ENCODE measurements at regions not wholly inside any gene's neighbourhood (a gene's known extent, or its start where the extent isn't known, plus 50 kb on each side); places are given as distances from the start of the nearest gene placed in this dataset.

DNA sequence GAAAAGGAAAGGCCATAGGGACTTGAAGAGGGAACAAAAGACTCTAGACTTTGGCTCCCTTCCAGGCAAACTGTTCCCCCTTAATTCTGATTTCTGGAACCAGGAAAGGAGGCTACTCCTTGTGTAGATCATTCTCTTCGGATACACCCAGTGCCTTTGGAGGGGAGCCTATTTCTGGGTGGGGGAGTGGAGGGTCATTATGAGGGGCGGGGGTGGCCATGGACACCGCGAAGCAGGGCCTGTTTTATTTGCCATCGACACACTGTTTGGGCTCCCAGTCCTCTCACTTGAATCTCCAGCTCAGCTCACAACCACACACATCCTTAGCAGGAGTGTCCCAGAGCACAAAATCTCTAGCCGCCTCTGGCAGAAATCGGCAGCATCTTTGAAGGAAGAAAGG is 132.3 kb downstream of the PXDC1 start:
- no peak overlapping the region for H3K4me3 ChIP-seq (ENCODE audit: low read length)
- H3K36me3 ChIP-seq (replicated peaks; ENCODE audit: insufficient read depth, low read length), result no peaks in the 10 kb centered on the region
- H3K4me1 ChIP-seq (ENCODE audit: low read length), result no peaks in the 10 kb centered on the region
- no peaks in the 10 kb centered on the region for H3K9me2 ChIP-seq (replicated peaks; ENCODE audit: insufficient read depth, low read length)
- no peak for TF ChIP-seq EZH2 (optimal IDR thresholded peaks at IDR 0.05; ENCODE audit: low read depth, low read length)
- TF ChIP-seq, protein P1, sequence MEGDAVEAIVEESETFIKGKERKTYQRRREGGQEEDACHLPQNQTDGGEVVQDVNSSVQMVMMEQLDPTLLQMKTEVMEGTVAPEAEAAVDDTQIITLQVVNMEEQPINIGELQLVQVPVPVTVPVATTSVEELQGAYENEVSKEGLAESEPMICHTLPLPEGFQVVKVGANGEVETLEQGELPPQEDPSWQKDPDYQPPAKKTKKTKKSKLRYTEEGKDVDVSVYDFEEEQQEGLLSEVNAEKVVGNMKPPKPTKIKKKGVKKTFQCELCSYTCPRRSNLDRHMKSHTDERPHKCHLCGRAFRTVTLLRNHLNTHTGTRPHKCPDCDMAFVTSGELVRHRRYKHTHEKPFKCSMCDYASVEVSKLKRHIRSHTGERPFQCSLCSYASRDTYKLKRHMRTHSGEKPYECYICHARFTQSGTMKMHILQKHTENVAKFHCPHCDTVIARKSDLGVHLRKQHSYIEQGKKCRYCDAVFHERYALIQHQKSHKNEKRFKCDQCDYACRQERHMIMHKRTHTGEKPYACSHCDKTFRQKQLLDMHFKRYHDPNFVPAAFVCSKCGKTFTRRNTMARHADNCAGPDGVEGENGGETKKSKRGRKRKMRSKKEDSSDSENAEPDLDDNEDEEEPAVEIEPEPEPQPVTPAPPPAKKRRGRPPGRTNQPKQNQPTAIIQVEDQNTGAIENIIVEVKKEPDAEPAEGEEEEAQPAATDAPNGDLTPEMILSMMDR (IDR thresholded peaks at IDR 0.05; ENCODE audit: low read length), result no peak
- TF ChIP-seq EZH2phosphoT487 (IDR thresholded peaks at IDR 0.05; ENCODE audit: low read length), result no peak
- H3K4me2 ChIP-seq (ENCODE audit: low read depth, low read length), result no peak overlapping the region
- no peaks in the 10 kb centered on the region for H3F3A ChIP-seq (ENCODE audit: insufficient read depth, low read length)
- no peak overlapping the region for H3K9ac ChIP-seq (ENCODE audit: low read length)
- H3K27ac ChIP-seq (ENCODE audit: low read length), result no peak overlapping the region
- H3K9me3 ChIP-seq (replicated peaks; ENCODE audit: insufficient read depth, low read length), result no peaks in the 10 kb centered on the region
- no peaks in the 10 kb centered on the region for H3K27me3 ChIP-seq (replicated peaks; ENCODE audit: insufficient read depth, low read length)
- H3K79me2 ChIP-seq (ENCODE audit: low read length), result no peaks in the 10 kb centered on the region
- H2AFZ ChIP-seq (ENCODE audit: low read length), result no peak overlapping the region
- no peaks in the 10 kb centered on the region for H4K20me1 ChIP-seq (ENCODE audit: insufficient read depth, low read length)
- no peak for DNase-seq

DNA sequence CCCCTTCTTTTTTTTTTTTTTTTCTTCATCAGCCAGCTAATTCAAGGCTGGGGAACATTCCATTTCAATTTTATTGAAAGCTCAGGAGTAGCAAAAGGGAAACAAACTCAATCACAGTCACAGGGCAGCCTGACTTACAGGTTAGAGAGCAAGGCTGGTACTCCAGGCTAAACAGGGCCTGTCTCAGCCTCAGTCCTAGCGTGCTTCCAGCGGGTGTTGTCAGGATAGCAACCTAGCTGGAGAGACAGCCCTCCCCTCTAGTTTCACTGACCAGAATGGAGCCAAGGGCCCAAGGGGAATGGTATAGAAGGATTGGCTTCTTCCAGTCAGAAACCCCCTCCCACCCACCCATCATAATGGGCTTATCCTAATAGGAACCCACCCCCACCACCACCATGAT is 132.9 kb downstream of the PXDC1 start:
- Histone ChIP-seq H3K9me3 (replicated peaks; ENCODE audit: insufficient read depth, low read length) (no peaks in the 10 kb centered on the region), H3K27ac (ENCODE audit: low read length) (no peak overlapping the region), H4K20me1 (ENCODE audit: insufficient read depth, low read length) (no peaks in the 10 kb centered on the region), H3K4me2 (ENCODE audit: low read depth, low read length) (no peak overlapping the region), H3K4me1 (ENCODE audit: low read length) (no peaks in the 10 kb centered on the region), H3K27me3 (replicated peaks; ENCODE audit: insufficient read depth, low read length) (no peaks in the 10 kb centered on the region), H3K9me2 (replicated peaks; ENCODE audit: insufficient read depth, low read length) (no peaks in the 10 kb centered on the region), H3F3A (ENCODE audit: insufficient read depth, low read length) (no peaks in the 10 kb centered on the region), H3K9ac (ENCODE audit: low read length) (no peak overlapping the region), H3K4me3 (ENCODE audit: low read length) (no peak overlapping the region), H3K36me3 (replicated peaks; ENCODE audit: insufficient read depth, low read length) (no peaks in the 10 kb centered on the region), H2AFZ (ENCODE audit: low read length) (no peak overlapping the region), H3K79me2 (ENCODE audit: low read length) (no peaks in the 10 kb centered on the region)
- TF ChIP-seq EZH2phosphoT487 (IDR thresholded peaks at IDR 0.05; ENCODE audit: low read length), result no peak
- TF ChIP-seq, protein P1 (IDR thresholded peaks at IDR 0.05; ENCODE audit: low read length), result no peak
- no peak for TF ChIP-seq EZH2 (optimal IDR thresholded peaks at IDR 0.05; ENCODE audit: low read depth, low read length)
- no peak for DNase-seq

DNA sequence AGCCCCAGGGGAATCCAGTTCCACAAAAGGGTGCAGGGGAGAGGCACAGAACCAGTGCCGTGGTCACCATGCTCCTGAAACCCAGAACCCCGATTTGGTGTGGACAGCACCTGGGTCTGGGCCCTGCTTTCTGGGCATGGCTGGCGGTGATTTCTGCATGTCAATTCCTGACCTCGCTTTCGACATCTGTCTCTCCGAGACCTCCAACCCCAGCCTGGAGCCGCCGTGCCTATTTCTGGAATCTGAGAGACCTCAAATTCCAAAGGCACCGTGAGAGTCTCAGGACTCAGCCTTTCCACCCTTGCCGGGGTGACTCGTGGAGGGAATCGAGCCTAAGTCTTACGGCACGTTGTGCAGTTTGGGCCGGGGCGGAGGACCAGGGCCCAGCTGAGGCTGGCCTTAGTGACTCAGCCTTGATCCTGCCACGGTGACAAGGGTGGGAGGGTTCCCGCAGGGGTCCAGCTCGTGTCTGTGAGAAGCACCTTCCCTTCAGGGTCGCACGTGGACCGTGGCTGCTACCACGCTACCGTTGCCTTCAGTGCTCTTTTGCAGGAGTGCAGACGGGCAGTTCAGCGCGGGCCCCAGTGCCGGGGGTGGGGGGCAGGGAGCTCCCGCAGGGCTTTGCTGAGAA is 133.7 kb downstream of the PXDC1 start:
- no peak overlapping the region for H3K9ac ChIP-seq (ENCODE audit: low read length)
- H3K9me2 ChIP-seq (replicated peaks; ENCODE audit: insufficient read depth, low read length), result no peaks in the 10 kb centered on the region

More for the DNA sequence above, 133.7 kb downstream of the PXDC1 start:
- no peak for DNase-seq
- H3K4me3 ChIP-seq (ENCODE audit: low read length), result no peak overlapping the region
- no peak overlapping the region for H3K4me2 ChIP-seq (ENCODE audit: low read depth, low read length)
- H3K36me3 ChIP-seq (replicated peaks; ENCODE audit: insufficient read depth, low read length), result no peaks in the 10 kb centered on the region
- H2AFZ ChIP-seq (ENCODE audit: low read length), result no peak overlapping the region
- no peaks in the 10 kb centered on the region for H4K20me1 ChIP-seq (ENCODE audit: insufficient read depth, low read length)
- no peaks in the 10 kb centered on the region for H3K27me3 ChIP-seq (replicated peaks; ENCODE audit: insufficient read depth, low read length)
- TF ChIP-seq, protein P1 (IDR thresholded peaks at IDR 0.05; ENCODE audit: low read length), result no peak
- TF ChIP-seq EZH2phosphoT487 (IDR thresholded peaks at IDR 0.05; ENCODE audit: low read length), result no peak
- H3K79me2 ChIP-seq (ENCODE audit: low read length), result no peaks in the 10 kb centered on the region
- no peaks in the 10 kb centered on the region for H3K9me3 ChIP-seq (replicated peaks; ENCODE audit: insufficient read depth, low read length)
- H3F3A ChIP-seq (ENCODE audit: insufficient read depth, low read length), result no peaks in the 10 kb centered on the region
- H3K4me1 ChIP-seq (ENCODE audit: low read length), result no peaks in the 10 kb centered on the region
- H3K27ac ChIP-seq (ENCODE audit: low read length), result no peak overlapping the region
